C4-2B (cell line): ENCODE measurements at regions not wholly inside any gene's neighbourhood (a gene's known extent, or its start where the extent isn't known, plus 50 kb on each side); places are given as distances from the start of the nearest gene placed in this dataset.

Experiments
- ZFX ChIP-seq: fragments of 450-650 bp; IDR thresholded peaks from 2 replicates; pipeline ENCODE4 v1.6.1; 2017
- TF ChIP-seq, protein P1 (sequence below): fragments of 450-650 bp; conservative IDR thresholded peaks from 2 replicates; pipeline ENCODE4 v1.5.1; 2017; ENCODE audit warnings: mild to moderate bottlenecking

DNA sequence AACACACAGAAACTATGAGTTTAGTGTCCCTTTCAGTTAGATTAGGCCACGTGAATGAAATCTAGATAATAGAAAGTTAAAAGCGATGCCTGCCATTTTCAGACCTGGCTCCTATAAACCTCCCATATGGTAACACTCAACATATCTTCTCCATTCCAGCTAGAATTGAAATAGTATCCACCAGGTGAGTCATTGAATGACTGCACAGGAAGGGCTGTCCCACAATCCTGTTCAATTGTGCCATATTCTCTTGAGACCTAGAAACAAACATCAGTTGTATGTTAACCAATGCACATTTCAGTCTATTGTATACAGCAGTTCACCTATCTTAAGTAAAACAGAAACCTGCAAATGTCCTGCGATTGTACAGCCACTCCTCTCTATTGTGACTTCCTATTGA lies 659.3 kb upstream of the SLIT2 start:
- TF ChIP-seq, protein P1, sequence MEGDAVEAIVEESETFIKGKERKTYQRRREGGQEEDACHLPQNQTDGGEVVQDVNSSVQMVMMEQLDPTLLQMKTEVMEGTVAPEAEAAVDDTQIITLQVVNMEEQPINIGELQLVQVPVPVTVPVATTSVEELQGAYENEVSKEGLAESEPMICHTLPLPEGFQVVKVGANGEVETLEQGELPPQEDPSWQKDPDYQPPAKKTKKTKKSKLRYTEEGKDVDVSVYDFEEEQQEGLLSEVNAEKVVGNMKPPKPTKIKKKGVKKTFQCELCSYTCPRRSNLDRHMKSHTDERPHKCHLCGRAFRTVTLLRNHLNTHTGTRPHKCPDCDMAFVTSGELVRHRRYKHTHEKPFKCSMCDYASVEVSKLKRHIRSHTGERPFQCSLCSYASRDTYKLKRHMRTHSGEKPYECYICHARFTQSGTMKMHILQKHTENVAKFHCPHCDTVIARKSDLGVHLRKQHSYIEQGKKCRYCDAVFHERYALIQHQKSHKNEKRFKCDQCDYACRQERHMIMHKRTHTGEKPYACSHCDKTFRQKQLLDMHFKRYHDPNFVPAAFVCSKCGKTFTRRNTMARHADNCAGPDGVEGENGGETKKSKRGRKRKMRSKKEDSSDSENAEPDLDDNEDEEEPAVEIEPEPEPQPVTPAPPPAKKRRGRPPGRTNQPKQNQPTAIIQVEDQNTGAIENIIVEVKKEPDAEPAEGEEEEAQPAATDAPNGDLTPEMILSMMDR: no peak
- no peak for TF ChIP-seq ZFX
